Breast epithelium (tissue), 4 donors: ENCODE measurements at regions not wholly inside any gene's neighbourhood (a gene's known extent, or its start where the extent isn't known, plus 50 kb on each side); places are given as distances from the start of the nearest gene placed in this dataset.

Experiments
- DNase-seq, 2 donors: peaks; one replicate each; pipeline ENCODE4 v3.0.0-alpha.2; 2019; ENCODE audit warnings: low spot score in 2 of 2
- H3K27ac ChIP-seq, 2 donors: fragments of 200-600 bp; sonication (generic) in 1 of 2; one replicate each; pipeline ENCODE4 v1.5.1; 2016 to 2019; ENCODE audit warnings: mild to moderate bottlenecking in 1 of 2
- H3K27me3 ChIP-seq, 2 donors: fragments of 200-600 bp; sonication (generic) in 1 of 2; one replicate each; pipeline versions ENCODE4 v1.5.1 to v1.6.0; 2017 to 2019; ENCODE audit warnings: control low read depth in 1 of 2, mild to moderate bottlenecking in 1 of 2
- H3K36me3 ChIP-seq: fragments of 200-600 bp; one replicate; pipeline ENCODE4 v1.5.1; 2019
- H3K4me1 ChIP-seq, 2 donors: fragments of 200-600 bp; sonication (generic); one replicate each; pipeline ENCODE4 v1.5.1; 2016 to 2019; ENCODE audit warnings: control low read depth in 1 of 2
- H3K4me3 ChIP-seq, 3 donors: fragments of 200-600 bp; sonication (generic); 1 replicate in 2 of 3; 2 replicates in 1 of 3; pipeline ENCODE4 v1.5.1; 2016 to 2019; ENCODE audit warnings: mild to moderate bottlenecking in 3 of 3, moderate library complexity in 2 of 3
- H3K9me3 ChIP-seq, 2 donors: fragments of 200-600 bp; sonication (generic) in 1 of 2; one replicate each; pipeline ENCODE4 v1.5.1; 2016 to 2019; ENCODE audit warnings: control low read depth in 1 of 2
- POLR2A ChIP-seq: fragments of 450-650 bp; IDR thresholded peaks from one replicate; pipeline ENCODE4 v1.6.1; 2016; ENCODE audit warnings: antibody characterized with exemption, mild to moderate bottlenecking, moderate library complexity
- POLR2AphosphoS5 ChIP-seq, 3 donors: sonication (generic); formaldehyde crosslinking; IDR thresholded peaks; one replicate each; pipeline ENCODE4 v1.6.1; 2017; ENCODE audit warnings: antibody characterized with exemption in 3 of 3
- intact Hi-C: fragments of 100-400 bp; cut with DNase I; formaldehyde crosslinking; loops from one replicate; pipeline ENCODE4 v1.15.1; 2023; ENCODE audit warnings: low total_unique reads
- TF ChIP-seq, protein P1 (sequence below), 3 donors: fragments of 450-650 bp; IDR thresholded peaks; one replicate each; pipeline ENCODE4 v1.5.1; 2016 to 2017; ENCODE audit warnings: antibody characterized with exemption in 3 of 3, mild to moderate bottlenecking in 3 of 3, moderate library complexity in 3 of 3

DNA sequence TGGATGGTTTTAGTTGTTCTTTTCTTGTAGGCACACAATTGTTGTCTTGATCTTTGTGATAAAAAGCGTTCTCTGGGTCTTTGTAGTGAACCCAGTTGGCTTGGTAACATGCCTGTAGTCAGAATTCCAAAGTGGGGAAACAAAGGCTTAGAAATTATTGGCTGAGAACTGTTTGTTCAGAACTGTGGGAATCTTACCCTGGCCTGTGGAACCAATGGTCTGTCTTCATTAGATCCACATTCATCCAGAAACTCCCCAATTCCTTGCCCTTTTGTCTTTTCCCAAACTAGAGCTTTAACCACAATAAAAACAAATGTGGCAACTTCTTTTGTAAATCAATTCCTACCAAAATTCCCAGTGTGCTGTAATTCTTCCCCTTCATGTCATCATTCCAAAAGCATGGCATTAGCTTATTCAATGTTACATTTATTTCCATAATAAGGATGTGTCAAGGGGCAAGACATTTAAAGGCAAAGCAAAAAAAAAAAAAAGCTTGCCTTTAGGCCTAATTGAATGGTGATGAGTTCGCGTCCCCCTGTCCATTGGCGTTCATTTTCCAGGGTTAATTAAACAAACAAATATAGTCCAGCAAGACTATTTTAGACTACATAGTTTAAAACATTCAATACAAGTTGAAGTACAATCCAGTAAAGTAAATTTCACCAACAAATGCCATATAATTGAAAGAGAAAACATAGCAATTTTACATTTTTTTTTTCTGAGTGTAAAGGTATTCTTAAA, 249.8 kb upstream of the ZNF608 start:
- intact Hi-C loops: no loop called here
- TF ChIP-seq, protein P1, sequence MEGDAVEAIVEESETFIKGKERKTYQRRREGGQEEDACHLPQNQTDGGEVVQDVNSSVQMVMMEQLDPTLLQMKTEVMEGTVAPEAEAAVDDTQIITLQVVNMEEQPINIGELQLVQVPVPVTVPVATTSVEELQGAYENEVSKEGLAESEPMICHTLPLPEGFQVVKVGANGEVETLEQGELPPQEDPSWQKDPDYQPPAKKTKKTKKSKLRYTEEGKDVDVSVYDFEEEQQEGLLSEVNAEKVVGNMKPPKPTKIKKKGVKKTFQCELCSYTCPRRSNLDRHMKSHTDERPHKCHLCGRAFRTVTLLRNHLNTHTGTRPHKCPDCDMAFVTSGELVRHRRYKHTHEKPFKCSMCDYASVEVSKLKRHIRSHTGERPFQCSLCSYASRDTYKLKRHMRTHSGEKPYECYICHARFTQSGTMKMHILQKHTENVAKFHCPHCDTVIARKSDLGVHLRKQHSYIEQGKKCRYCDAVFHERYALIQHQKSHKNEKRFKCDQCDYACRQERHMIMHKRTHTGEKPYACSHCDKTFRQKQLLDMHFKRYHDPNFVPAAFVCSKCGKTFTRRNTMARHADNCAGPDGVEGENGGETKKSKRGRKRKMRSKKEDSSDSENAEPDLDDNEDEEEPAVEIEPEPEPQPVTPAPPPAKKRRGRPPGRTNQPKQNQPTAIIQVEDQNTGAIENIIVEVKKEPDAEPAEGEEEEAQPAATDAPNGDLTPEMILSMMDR (IDR thresholded peaks at IDR 0.05): no peak
- TF ChIP-seq POLR2A: no peak
- no peak for TF ChIP-seq POLR2AphosphoS5 (IDR thresholded peaks at IDR 0.05)
- no peaks in the 10 kb centered on the region for H3K4me1 ChIP-seq
- no peaks in the 10 kb centered on the region for H3K9me3 ChIP-seq
- no peak for DNase-seq
- H3K27me3 ChIP-seq: no peaks in the 10 kb centered on the region
- H3K4me3 ChIP-seq: no peak overlapping the region
- no peaks in the 10 kb centered on the region for H3K36me3 ChIP-seq
- no peak overlapping the region for H3K27ac ChIP-seq

DNA sequence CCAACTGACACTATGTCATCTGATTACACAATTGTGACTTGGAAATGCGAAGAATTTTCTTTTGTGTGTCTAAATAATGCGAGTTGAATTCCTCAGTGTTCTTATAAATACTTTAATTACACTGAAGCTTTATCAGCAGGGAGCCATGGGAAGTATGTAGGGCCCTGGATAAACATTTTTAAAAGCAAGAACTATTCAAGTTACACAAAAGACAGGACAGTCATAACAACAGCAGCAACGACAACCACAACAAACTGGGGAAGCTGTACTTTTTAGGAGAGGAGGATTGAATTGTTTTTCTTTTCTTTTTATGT, 250.3 kb upstream of the ZNF608 start:
- no peak for DNase-seq
- TF ChIP-seq POLR2A: no peak
- TF ChIP-seq POLR2AphosphoS5 (IDR thresholded peaks at IDR 0.05): no peak
- TF ChIP-seq, protein P1 (IDR thresholded peaks at IDR 0.05): no peak

GRCh38 chr5:124997186-124997893, 250.9 kb upstream of the ZNF608 start:
- Histone ChIP-seq H3K27me3 (no peaks in the 10 kb centered on the region), H3K9me3 (no peaks in the 10 kb centered on the region), H3K4me1 (no peaks in the 10 kb centered on the region), H3K36me3 (no peaks in the 10 kb centered on the region), H3K27ac (no peak overlapping the region), H3K4me3 (no peak overlapping the region)
- intact Hi-C loops: no loop called here
- DNase-seq: no peak
- no peak for TF ChIP-seq POLR2AphosphoS5 (IDR thresholded peaks at IDR 0.05)
- TF ChIP-seq POLR2A: no peak
- TF ChIP-seq, protein P1 (IDR thresholded peaks at IDR 0.05): no peak

More for the DNA sequence above, 250.3 kb upstream of the ZNF608 start:
- no peaks in the 10 kb centered on the region for H3K4me1 ChIP-seq
- no peaks in the 10 kb centered on the region for H3K27me3 ChIP-seq
- no peaks in the 10 kb centered on the region for H3K36me3 ChIP-seq
- no peak overlapping the region for H3K4me3 ChIP-seq
- intact Hi-C loops: no loop called here
- no peak overlapping the region for H3K27ac ChIP-seq
- H3K9me3 ChIP-seq: no peaks in the 10 kb centered on the region

DNA sequence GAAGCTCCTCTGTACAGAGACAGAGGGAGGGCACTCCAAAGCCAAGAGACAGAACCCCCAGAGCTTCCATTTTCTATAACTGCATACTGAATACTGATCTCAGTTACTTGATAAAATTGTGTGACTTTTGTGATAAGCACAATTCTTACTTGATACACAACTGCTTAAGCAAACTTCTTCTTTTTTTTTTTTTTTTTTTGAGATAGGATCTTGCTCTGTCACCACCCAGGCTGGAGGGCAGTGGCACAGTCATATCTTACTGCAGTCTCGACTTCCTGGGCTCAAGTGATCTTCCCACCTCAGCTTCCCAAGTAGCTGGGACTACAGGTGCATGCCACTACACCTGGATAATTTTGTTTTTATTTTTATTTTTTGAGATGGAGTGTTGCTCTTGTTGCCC, 252.1 kb upstream of the ZNF608 start:
- no peaks in the 10 kb centered on the region for H3K4me1 ChIP-seq
- H3K4me3 ChIP-seq: no peak overlapping the region
- TF ChIP-seq POLR2AphosphoS5 (IDR thresholded peaks at IDR 0.05) (no peak), POLR2A (no peak)
- TF ChIP-seq, protein P1 (IDR thresholded peaks at IDR 0.05): no peak
- no peak for DNase-seq
- intact Hi-C loops: no loop called here
- no peak overlapping the region for H3K27ac ChIP-seq
- no peaks in the 10 kb centered on the region for H3K36me3 ChIP-seq
- no peaks in the 10 kb centered on the region for H3K27me3 ChIP-seq
- H3K9me3 ChIP-seq: no peaks in the 10 kb centered on the region
